Retinal pigment epithelial cell (primary cell): ENCODE measurements at regions not wholly inside any gene's neighbourhood (a gene's known extent, or its start where the extent isn't known, plus 50 kb on each side); places are given as distances from the start of the nearest gene placed in this dataset.

Experiments
- DNase-seq: peaks from one replicate; pipeline ENCODE4 v3.0.0-alpha.2; 2010; ENCODE audit warnings: low read depth
- H3K4me3 ChIP-seq: 2 replicates; pipeline ENCODE4 v1.5.1; 2011; ENCODE audit warnings: mild to moderate bottlenecking, low read length, control low read depth, moderate library complexity
- CTCF ChIP-seq: conservative IDR thresholded peaks from 2 replicates; pipeline ENCODE4 v1.5.1; 2011; ENCODE audit warnings: low read depth, low read length, control low read depth, inconsistent platforms

GRCh38 chr10:3950676-3951275 lies 165.8 kb upstream of the KLF6 start:
- no peak for DNase-seq
- no peak overlapping the region for H3K4me3 ChIP-seq
- TF ChIP-seq CTCF: no peak

GRCh38 chr10:3949711-3950110 lies 164.7 kb upstream of the KLF6 start:
- TF ChIP-seq CTCF: no peak
- no peak for DNase-seq
- no peak overlapping the region for H3K4me3 ChIP-seq

GRCh38 chr10:3948843-3949242 lies 163.8 kb upstream of the KLF6 start:
- no peak for TF ChIP-seq CTCF
- H3K4me3 ChIP-seq: no peak overlapping the region
- no peak for DNase-seq

GRCh38 chr10:3946234-3947229 lies 161.5 kb upstream of the KLF6 start:
- TF ChIP-seq CTCF: no peak
- H3K4me3 ChIP-seq: no peak overlapping the region
- no peak for DNase-seq

GRCh38 chr10:3945026-3945425 lies 160.0 kb upstream of the KLF6 start:
- no peak for DNase-seq
- TF ChIP-seq CTCF: no peak

GRCh38 chr10:3944591-3944990 lies 159.6 kb upstream of the KLF6 start:
- no peak for DNase-seq
- no peak for TF ChIP-seq CTCF
- H3K4me3 ChIP-seq: no peak overlapping the region

More at GRCh38 chr10:3945026-3945425, 160.0 kb upstream of the KLF6 start:
- no peak overlapping the region for H3K4me3 ChIP-seq
